ENCODE measurements at regions not wholly inside any gene's neighbourhood (a gene's known extent, or its start where the extent isn't known, plus 50 kb on each side); places are given as distances from the start of the nearest gene placed in this dataset.

- Mint-ChIP-seq H3K9me3 (peaks cover 22% of the 10 kb centered on the region), H3K27ac (no peak overlapping the region), H3K27me3 (no peaks in the 10 kb centered on the region), H3K4me3 (no peak overlapping the region), H3K36me3 (ENCODE audit: low read depth) (no peaks in the 10 kb centered on the region), H3K4me1 (ENCODE audit: low read depth) (no peaks in the 10 kb centered on the region)
Observed at GRCh38 chr5:87836696-87837095, 424.0 kb upstream of the CCNH start.

- H3K4me1 Mint-ChIP-seq (ENCODE audit: low read depth): no peaks in the 10 kb centered on the region
- H3K36me3 Mint-ChIP-seq (ENCODE audit: low read depth): no peaks in the 10 kb centered on the region
- no peaks in the 10 kb centered on the region for H3K27me3 Mint-ChIP-seq
- no peak overlapping the region for H3K4me3 Mint-ChIP-seq
- H3K9me3 Mint-ChIP-seq: peaks cover 17% of the 10 kb centered on the region
- no peak overlapping the region for H3K27ac Mint-ChIP-seq
Observed at GRCh38 chr5:87831499-87831898, 418.8 kb upstream of the CCNH start.

GRCh38 chr5:87829217-87829551, 416.5 kb upstream of the CCNH start:
- no peak overlapping the region for H3K4me3 Mint-ChIP-seq
- no peaks in the 10 kb centered on the region for H3K4me1 Mint-ChIP-seq (ENCODE audit: low read depth)
- H3K9me3 Mint-ChIP-seq: peaks cover 17% of the 10 kb centered on the region

GRCh38 chr5:87828545-87829216, 416.0 kb upstream of the CCNH start:
- H3K9me3 Mint-ChIP-seq: peaks cover 17% of the 10 kb centered on the region
- H3K4me3 Mint-ChIP-seq: no peak overlapping the region
- no peaks in the 10 kb centered on the region for H3K36me3 Mint-ChIP-seq (ENCODE audit: low read depth)
- H3K27me3 Mint-ChIP-seq: no peaks in the 10 kb centered on the region
- no peaks in the 10 kb centered on the region for H3K4me1 Mint-ChIP-seq (ENCODE audit: low read depth)
- H3K27ac Mint-ChIP-seq: no peak overlapping the region

More at GRCh38 chr5:87829217-87829551, 416.5 kb upstream of the CCNH start:
- Mint-ChIP-seq H3K27me3 (no peaks in the 10 kb centered on the region), H3K27ac (no peak overlapping the region), H3K36me3 (ENCODE audit: low read depth) (no peaks in the 10 kb centered on the region)

GRCh38 chr5:87827539-87827938, 414.8 kb upstream of the CCNH start:
- H3K9me3 Mint-ChIP-seq: peaks cover 11% of the 10 kb centered on the region
- no peaks in the 10 kb centered on the region for H3K27me3 Mint-ChIP-seq
- no peaks in the 10 kb centered on the region for H3K36me3 Mint-ChIP-seq (ENCODE audit: low read depth)
- no peak overlapping the region for H3K27ac Mint-ChIP-seq
- H3K4me3 Mint-ChIP-seq: no peak overlapping the region
- H3K4me1 Mint-ChIP-seq (ENCODE audit: low read depth): no peaks in the 10 kb centered on the region

GRCh38 chr5:87826507-87826906, 413.8 kb upstream of the CCNH start:
- Mint-ChIP-seq H3K4me3 (no peak overlapping the region), H3K9me3 (peaks cover 7% of the 10 kb centered on the region), H3K27me3 (peaks cover 6% of the 10 kb centered on the region), H3K27ac (no peak overlapping the region), H3K4me1 (ENCODE audit: low read depth) (no peaks in the 10 kb centered on the region), H3K36me3 (ENCODE audit: low read depth) (no peaks in the 10 kb centered on the region)

GRCh38 chr5:87825583-87825982, 412.9 kb upstream of the CCNH start:
- Mint-ChIP-seq H3K27me3 (peaks cover 6% of the 10 kb centered on the region), H3K4me3 (no peak overlapping the region), H3K4me1 (ENCODE audit: low read depth) (no peaks in the 10 kb centered on the region), H3K27ac (no peak overlapping the region), H3K36me3 (ENCODE audit: low read depth) (no peaks in the 10 kb centered on the region), H3K9me3 (peaks cover 7% of the 10 kb centered on the region)

- H3K36me3 Mint-ChIP-seq (ENCODE audit: low read depth): no peaks in the 10 kb centered on the region
- no peak overlapping the region for H3K27ac Mint-ChIP-seq
- no peaks in the 10 kb centered on the region for H3K9me3 Mint-ChIP-seq
- H3K4me1 Mint-ChIP-seq (ENCODE audit: low read depth): no peaks in the 10 kb centered on the region
- peaks cover 5% of the 10 kb centered on the region for H3K27me3 Mint-ChIP-seq
- H3K4me3 Mint-ChIP-seq: no peak overlapping the region
Observed at GRCh38 chr5:87807783-87808182, 395.1 kb upstream of the CCNH start.

GRCh38 chr5:87803352-87803751, 390.6 kb upstream of the CCNH start:
- no peaks in the 10 kb centered on the region for H3K4me1 Mint-ChIP-seq (ENCODE audit: low read depth)
- no peak overlapping the region for H3K4me3 Mint-ChIP-seq
- peaks cover 12% of the 10 kb centered on the region for H3K27me3 Mint-ChIP-seq
- no peaks in the 10 kb centered on the region for H3K9me3 Mint-ChIP-seq
- no peaks in the 10 kb centered on the region for H3K36me3 Mint-ChIP-seq (ENCODE audit: low read depth)
- H3K27ac Mint-ChIP-seq: no peak overlapping the region

GRCh38 chr5:87791869-87792268, 379.1 kb upstream of the CCNH start:
- Mint-ChIP-seq H3K4me1 (ENCODE audit: low read depth) (no peaks in the 10 kb centered on the region), H3K4me3 (no peak overlapping the region), H3K9me3 (no peaks in the 10 kb centered on the region), H3K27ac (no peak overlapping the region), H3K36me3 (ENCODE audit: low read depth) (no peaks in the 10 kb centered on the region), H3K27me3 (peaks cover 17% of the 10 kb centered on the region)

GRCh38 chr5:87788416-87788815, 375.7 kb upstream of the CCNH start:
- Mint-ChIP-seq H3K36me3 (ENCODE audit: low read depth) (no peaks in the 10 kb centered on the region), H3K27me3 (peaks cover 27% of the 10 kb centered on the region), H3K9me3 (no peaks in the 10 kb centered on the region), H3K4me1 (ENCODE audit: low read depth) (no peaks in the 10 kb centered on the region), H3K27ac (no peak overlapping the region), H3K4me3 (no peak overlapping the region)

GRCh38 chr5:87787625-87788256, 375.0 kb upstream of the CCNH start:
- H3K9me3 Mint-ChIP-seq: no peaks in the 10 kb centered on the region
- H3K27ac Mint-ChIP-seq: no peak overlapping the region
- H3K27me3 Mint-ChIP-seq: peaks cover 32% of the 10 kb centered on the region

GRCh38 chr5:87787086-87787485, 374.4 kb upstream of the CCNH start:
- Mint-ChIP-seq H3K27me3 (peaks cover 37% of the 10 kb centered on the region), H3K4me1 (ENCODE audit: low read depth) (no peaks in the 10 kb centered on the region), H3K36me3 (ENCODE audit: low read depth) (no peaks in the 10 kb centered on the region), H3K27ac (no peak overlapping the region), H3K4me3 (no peak overlapping the region), H3K9me3 (no peaks in the 10 kb centered on the region)

More at GRCh38 chr5:87787625-87788256, 375.0 kb upstream of the CCNH start:
- Mint-ChIP-seq H3K4me1 (ENCODE audit: low read depth) (no peaks in the 10 kb centered on the region), H3K4me3 (no peak overlapping the region), H3K36me3 (ENCODE audit: low read depth) (no peaks in the 10 kb centered on the region)

- peaks cover 43% of the 10 kb centered on the region for H3K27me3 Mint-ChIP-seq
- no peak overlapping the region for H3K27ac Mint-ChIP-seq
- H3K4me3 Mint-ChIP-seq: no peak overlapping the region
- H3K9me3 Mint-ChIP-seq: no peaks in the 10 kb centered on the region
- no peaks in the 10 kb centered on the region for H3K4me1 Mint-ChIP-seq (ENCODE audit: low read depth)
- no peaks in the 10 kb centered on the region for H3K36me3 Mint-ChIP-seq (ENCODE audit: low read depth)
Observed at GRCh38 chr5:87786471-87786870, 373.7 kb upstream of the CCNH start.

- H3K9me3 Mint-ChIP-seq: no peaks in the 10 kb centered on the region
- H3K4me3 Mint-ChIP-seq: no peak overlapping the region
- H3K27ac Mint-ChIP-seq: no peak overlapping the region
- no peaks in the 10 kb centered on the region for H3K4me1 Mint-ChIP-seq (ENCODE audit: low read depth)
- H3K36me3 Mint-ChIP-seq (ENCODE audit: low read depth): no peaks in the 10 kb centered on the region
- peaks cover 48% of the 10 kb centered on the region for H3K27me3 Mint-ChIP-seq
Observed at GRCh38 chr5:87785554-87786335, 373.0 kb upstream of the CCNH start.

Measured in stimulated activated naive CD8-positive, alpha-beta T cell treated with anti-CD3 and anti-CD28 coated beads, Interleukin-15, Interleukin-2, amounts not matched to agents 100 ng/mL and 50 ng/mL, for 24 hours (primary cell).